D721Med (cell line): ENCODE measurements at regions not wholly inside any gene's neighbourhood (a gene's known extent, or its start where the extent isn't known, plus 50 kb on each side); places are given as distances from the start of the nearest gene placed in this dataset.

Experiments
- DNase-seq: peaks from one replicate; pipeline ENCODE4 v3.0.0; 2011; ENCODE audit warnings: low spot score; ENCODE audit not compliant: insufficient read length
- FAIRE-seq: peaks from 2 replicates; lab custom pipeline; 2011; peaks lifted over from hg19 to GRCh38; lab: Jason Lieb, UNC
- CTCF ChIP-seq: IDR thresholded peaks from 2 replicates; pipeline ENCODE4 v1.5.1; 2012; ENCODE audit warnings: mild to moderate bottlenecking, control low read depth; ENCODE audit not compliant: insufficient read depth; ENCODE audit errors: missing control alignments

GRCh38 chr2:175575346-175576258 lies 394.1 kb upstream of the ATP5MC3 start:
- no peak for DNase-seq
- FAIRE-seq: no peak
- TF ChIP-seq CTCF: no peak

- no peak for DNase-seq
- no peak for FAIRE-seq
- TF ChIP-seq CTCF: no peak
These were observed 392.6 kb upstream of the ATP5MC3 start for GRCh38 chr2:175574069-175574468.

DNA sequence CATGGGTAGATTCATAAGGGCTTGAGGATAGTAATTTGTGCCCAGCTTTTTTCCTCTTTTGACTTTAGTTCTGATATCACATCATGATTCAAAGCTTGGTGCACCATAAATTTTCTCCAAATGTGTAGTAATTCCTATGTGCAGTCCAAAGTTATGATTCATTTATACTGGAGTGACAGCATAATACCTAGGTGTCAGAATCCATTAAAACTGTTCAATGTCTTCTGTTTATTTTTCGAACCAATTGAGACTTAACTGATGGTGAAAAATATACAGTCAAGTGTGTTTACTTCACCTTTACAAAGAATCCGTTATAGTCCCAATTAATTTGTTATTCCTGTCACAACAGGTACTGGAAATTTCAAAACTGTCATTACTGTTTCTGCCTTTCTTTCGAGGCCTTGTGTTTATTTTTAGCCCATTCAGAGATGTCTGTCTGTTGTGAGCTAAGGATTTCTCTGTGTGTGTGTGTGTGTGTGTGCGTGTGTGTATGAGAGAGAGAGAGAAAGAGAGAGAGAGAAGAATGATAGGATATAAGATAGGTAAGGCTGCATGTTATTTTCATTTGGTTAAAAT lies 389.7 kb upstream of the ATP5MC3 start:
- DNase-seq: no peak
- TF ChIP-seq CTCF: no peak
- FAIRE-seq: no peak

DNA sequence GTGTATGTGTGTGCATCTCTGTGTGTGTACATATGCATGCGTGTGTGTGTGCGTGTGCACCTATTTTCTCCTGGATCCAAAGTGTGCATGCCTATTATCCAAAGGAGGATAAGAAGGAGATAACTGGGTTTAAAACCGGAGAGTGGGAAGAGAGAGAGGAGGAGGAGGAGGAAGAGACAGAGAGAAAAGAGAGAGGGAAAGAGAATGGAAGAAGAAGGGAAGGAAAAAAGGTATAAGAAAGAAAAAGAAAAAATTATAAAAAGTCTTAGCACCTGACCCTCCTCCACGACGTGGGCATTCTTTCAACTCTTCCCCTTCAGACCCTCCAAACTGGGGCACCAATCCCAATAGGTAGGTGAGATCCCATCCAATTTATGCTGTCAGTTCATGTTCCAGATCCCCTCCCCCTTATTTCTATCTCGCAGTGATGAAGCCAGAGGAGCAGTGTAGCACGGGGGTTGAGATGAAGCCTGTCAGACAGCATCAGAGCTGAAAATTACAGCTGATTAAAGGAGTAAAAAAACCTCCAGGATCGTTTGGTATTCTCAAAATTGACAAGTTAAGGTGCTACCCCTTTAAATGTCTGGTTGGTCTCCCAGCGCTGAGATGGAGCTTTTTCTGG lies 386.7 kb upstream of the ATP5MC3 start:
- DNase-seq (no peak), FAIRE-seq (no peak)
- TF ChIP-seq CTCF: no peak

DNA sequence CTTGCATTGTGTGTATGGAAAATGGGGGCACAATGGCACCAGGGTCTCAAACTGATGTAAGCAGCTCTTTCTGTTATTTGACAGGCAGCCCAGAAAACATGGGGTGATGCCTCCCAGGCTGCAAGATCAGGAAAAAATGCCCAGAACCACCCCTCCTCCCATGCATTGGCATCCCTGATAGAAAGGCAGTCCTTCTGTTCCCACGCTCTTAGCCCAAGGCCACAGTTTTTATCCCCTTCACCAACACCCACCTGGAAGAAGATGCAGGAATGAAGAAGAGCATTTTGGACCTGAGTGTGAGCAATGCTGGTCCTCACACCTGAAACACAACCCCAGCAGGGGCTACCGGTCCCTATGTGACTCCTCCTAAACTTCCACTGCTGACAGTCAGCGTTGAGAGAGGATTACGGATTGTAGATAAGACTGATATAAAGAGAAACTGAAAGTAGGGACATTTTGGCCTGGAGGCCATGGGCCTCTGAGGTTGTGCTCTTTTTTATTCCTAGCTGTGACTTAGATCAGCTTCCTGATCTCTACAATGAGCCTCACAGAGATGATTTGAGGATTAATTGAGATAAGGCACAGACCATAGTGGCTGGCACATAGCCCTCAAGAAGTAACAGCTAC lies 386.0 kb upstream of the ATP5MC3 start:
- no peak for FAIRE-seq

More for the DNA sequence above, 386.0 kb upstream of the ATP5MC3 start:
- no peak for TF ChIP-seq CTCF
- DNase-seq: no peak
